Cardiac muscle cell (in vitro differentiated cells and primary cell): ENCODE measurements at regions not wholly inside any gene's neighbourhood (a gene's known extent, or its start where the extent isn't known, plus 50 kb on each side); places are given as distances from the start of the nearest gene placed in this dataset.

ENCODE experiments used
- DNase-seq, 2 donors: peaks; one replicate each; pipeline versions ENCODE4 v3.0.0 to v3.0.0-alpha.2; 2010 to 2017; ENCODE audit warnings: low read depth in 1 of 2, low spot score in 1 of 2
- H3K27ac ChIP-seq: fragments of 200-600 bp; sonication (generic); 2 replicates; pipeline ENCODE4 v1.5.1; 2016
- H3K27me3 ChIP-seq: fragments of 200-600 bp; sonication (generic); 2 replicates; pipeline ENCODE4 v1.6.0; 2016; ENCODE audit warnings: control low read depth
- H3K36me3 ChIP-seq: fragments of 200-600 bp; sonication (generic); 2 replicates; pipeline ENCODE4 v1.5.1; 2016; ENCODE audit warnings: control low read depth
- H3K4me1 ChIP-seq: fragments of 200-600 bp; sonication (generic); 2 replicates; pipeline ENCODE4 v1.8.1; 2017; ENCODE audit warnings: low read depth, mild to moderate bottlenecking, mixed run types
- H3K4me3 ChIP-seq: fragments of 200-600 bp; sonication (generic); 2 replicates; pipeline ENCODE4 v1.5.1; 2016; ENCODE audit warnings: mild to moderate bottlenecking
- H3K9me3 ChIP-seq: fragments of 200-600 bp; sonication (generic); 2 replicates; pipeline ENCODE4 v1.5.1; 2017; ENCODE audit warnings: low read depth, mild to moderate bottlenecking, control low read depth
- TF ChIP-seq, protein P1 (sequence below): IDR thresholded peaks from 2 replicates; pipeline ENCODE4 v1.5.1; 2012; ENCODE audit warnings: low read depth, mild to moderate bottlenecking, low read length

DNA sequence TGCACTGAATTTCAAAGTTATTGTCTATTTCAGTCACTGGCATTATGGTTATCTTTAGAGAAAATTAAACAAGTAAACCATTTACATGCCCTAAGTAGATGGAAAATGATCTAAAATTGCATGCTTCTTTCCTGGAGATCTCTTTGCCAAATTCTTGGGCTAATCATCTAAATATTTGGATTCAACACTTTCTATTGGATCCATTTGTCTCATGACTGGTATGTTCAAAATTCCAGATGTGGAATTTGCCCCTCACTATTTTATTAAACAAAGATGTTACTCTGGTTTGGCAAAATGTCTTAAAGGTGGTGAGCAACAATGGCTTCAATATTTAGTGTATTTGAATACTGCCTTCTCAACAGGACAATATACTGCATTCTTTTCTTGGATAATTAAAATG lies 147.5 kb upstream of the CASK start:
- TF ChIP-seq, protein P1, sequence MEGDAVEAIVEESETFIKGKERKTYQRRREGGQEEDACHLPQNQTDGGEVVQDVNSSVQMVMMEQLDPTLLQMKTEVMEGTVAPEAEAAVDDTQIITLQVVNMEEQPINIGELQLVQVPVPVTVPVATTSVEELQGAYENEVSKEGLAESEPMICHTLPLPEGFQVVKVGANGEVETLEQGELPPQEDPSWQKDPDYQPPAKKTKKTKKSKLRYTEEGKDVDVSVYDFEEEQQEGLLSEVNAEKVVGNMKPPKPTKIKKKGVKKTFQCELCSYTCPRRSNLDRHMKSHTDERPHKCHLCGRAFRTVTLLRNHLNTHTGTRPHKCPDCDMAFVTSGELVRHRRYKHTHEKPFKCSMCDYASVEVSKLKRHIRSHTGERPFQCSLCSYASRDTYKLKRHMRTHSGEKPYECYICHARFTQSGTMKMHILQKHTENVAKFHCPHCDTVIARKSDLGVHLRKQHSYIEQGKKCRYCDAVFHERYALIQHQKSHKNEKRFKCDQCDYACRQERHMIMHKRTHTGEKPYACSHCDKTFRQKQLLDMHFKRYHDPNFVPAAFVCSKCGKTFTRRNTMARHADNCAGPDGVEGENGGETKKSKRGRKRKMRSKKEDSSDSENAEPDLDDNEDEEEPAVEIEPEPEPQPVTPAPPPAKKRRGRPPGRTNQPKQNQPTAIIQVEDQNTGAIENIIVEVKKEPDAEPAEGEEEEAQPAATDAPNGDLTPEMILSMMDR, result no peak
- H3K27me3 ChIP-seq, result no peaks in the 10 kb centered on the region
- no peak overlapping the region for H3K27ac ChIP-seq

DNA sequence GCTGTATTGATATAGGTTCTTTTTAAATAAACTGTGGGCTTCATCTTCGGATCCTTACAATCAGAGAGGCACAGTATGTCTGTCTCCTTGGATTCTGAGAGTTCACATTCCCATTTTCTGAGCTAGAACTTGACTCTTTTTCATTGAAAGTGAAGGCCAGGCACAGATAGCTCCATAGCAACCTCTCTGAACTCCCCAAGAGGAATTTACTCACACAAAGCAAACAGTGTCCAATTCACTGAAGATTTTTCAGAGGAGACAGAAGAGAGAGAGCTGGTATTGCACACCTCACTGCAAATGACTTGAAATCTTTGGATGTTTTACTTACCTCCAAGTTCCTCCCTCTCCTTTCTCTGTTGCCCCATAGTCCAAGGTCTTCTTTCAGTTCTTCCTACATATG lies 130.9 kb upstream of the CASK start:
- H3K4me1 ChIP-seq, result peaks cover 16% of the 10 kb centered on the region
- H3K4me3 ChIP-seq, result no peak overlapping the region
- H3K9me3 ChIP-seq, result no peaks in the 10 kb centered on the region
- no peak for DNase-seq
- TF ChIP-seq, protein P1, result no peak
- H3K36me3 ChIP-seq, result no peaks in the 10 kb centered on the region
- no peak overlapping the region for H3K27ac ChIP-seq
- H3K27me3 ChIP-seq, result no peaks in the 10 kb centered on the region

More for the DNA sequence above, 147.5 kb upstream of the CASK start:
- DNase-seq, result no peak
- Histone ChIP-seq H3K4me1 (no peaks in the 10 kb centered on the region), H3K4me3 (no peak overlapping the region), H3K36me3 (no peaks in the 10 kb centered on the region), H3K9me3 (no peaks in the 10 kb centered on the region)

- H3K4me3 ChIP-seq, result no peak overlapping the region
- no peaks in the 10 kb centered on the region for H3K36me3 ChIP-seq
- H3K4me1 ChIP-seq, result peaks cover 16% of the 10 kb centered on the region
- H3K9me3 ChIP-seq, result no peaks in the 10 kb centered on the region
- TF ChIP-seq, protein P1, result no peak
- no peak overlapping the region for H3K27ac ChIP-seq
- H3K27me3 ChIP-seq, result no peaks in the 10 kb centered on the region
- DNase-seq, result no peak
Observed at GRCh38 chrX:42050345-42050744, 127.0 kb upstream of the CASK start.

DNA sequence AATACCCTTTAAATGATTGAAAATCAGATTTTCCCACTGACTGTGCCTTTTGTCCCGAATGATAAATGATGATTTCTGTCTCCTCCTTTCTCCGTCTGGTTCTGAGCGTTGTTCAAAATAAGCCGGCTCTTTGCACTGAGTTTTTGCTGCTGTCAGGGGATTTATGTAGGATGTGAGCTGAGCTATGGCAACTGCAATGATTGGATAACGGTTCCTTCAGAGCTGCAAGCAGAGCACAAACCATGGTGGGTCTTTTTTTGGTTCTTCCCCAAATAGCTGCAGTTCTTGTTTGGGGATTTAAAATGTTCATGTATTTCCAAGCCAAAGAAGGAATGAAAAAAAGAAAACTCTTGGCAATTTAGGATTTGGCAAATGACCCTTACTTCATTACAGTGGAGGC lies 124.5 kb upstream of the CASK start:
- Histone ChIP-seq H3K27ac (no peak overlapping the region), H3K4me1 (peaks cover 15% of the 10 kb centered on the region), H3K27me3 (no peaks in the 10 kb centered on the region), H3K9me3 (no peaks in the 10 kb centered on the region), H3K4me3 (no peak overlapping the region), H3K36me3 (no peaks in the 10 kb centered on the region)
- TF ChIP-seq, protein P1, result no peak
- no peak for DNase-seq

DNA sequence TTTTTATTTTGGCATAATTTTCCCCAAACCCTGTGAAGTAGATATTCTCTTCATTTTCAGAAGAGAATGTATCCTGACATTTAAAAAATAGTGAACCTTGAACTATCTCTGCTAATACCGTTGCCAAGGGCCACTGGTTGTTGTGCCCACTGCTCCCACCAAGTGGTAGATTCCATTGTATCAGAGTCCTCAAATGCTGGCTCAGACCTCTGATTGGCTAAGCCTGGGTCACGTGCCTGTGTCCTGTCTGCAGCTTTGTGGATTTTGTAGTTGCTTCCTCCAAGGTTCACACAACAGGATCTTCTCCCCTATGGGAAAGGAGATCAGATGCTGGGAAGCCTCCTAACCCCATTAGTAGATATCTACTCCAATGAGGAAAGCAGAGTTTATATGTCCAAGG lies 104.8 kb upstream of the CASK start:
- TF ChIP-seq, protein P1, result no peak
- Histone ChIP-seq H3K9me3 (no peaks in the 10 kb centered on the region), H3K4me3 (no peak overlapping the region), H3K27me3 (no peaks in the 10 kb centered on the region), H3K27ac (no peak overlapping the region), H3K4me1 (no peaks in the 10 kb centered on the region), H3K36me3 (no peaks in the 10 kb centered on the region)
- no peak for DNase-seq
